HS-5 (cell line): ENCODE measurements at regions not wholly inside any gene's neighbourhood (a gene's known extent, or its start where the extent isn't known, plus 50 kb on each side); places are given as distances from the start of the nearest gene placed in this dataset.
"Not testable (repeated sequence)": the region's sequence is repeated elsewhere in the genome, so short reads cannot be mapped to it uniquely, and the experiment has no call there.

Source experiments
- DNase-seq: peaks from one replicate; pipeline ENCODE4 v3.0.0-alpha.2; 2012; ENCODE audit warnings: low read depth

- not testable (repeated sequence) for DNase-seq
Observed at GRCh38 chr16:21487956-21488355, 111.4 kb upstream of the METTL9 start.

DNA sequence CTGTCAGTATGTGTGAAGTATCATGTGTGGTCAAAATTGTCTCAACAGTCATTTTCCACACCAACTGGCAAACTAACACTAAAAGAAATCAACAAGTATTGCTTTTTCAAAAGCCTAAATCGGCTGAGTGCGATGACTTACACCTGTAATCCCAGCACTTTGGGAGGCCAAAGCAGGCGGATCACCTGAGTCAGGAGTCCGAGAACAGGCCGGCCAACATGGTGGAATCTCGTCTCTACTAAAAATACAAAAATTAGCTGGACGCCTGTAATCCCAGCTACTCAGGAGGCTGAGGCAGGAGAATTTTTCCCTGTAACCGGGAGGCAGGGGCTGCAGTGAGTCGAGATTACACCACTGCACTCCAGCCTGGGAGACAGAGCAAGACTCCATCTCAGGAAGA is 100.3 kb upstream of the METTL9 start:
- DNase-seq: not testable (repeated sequence)

DNA sequence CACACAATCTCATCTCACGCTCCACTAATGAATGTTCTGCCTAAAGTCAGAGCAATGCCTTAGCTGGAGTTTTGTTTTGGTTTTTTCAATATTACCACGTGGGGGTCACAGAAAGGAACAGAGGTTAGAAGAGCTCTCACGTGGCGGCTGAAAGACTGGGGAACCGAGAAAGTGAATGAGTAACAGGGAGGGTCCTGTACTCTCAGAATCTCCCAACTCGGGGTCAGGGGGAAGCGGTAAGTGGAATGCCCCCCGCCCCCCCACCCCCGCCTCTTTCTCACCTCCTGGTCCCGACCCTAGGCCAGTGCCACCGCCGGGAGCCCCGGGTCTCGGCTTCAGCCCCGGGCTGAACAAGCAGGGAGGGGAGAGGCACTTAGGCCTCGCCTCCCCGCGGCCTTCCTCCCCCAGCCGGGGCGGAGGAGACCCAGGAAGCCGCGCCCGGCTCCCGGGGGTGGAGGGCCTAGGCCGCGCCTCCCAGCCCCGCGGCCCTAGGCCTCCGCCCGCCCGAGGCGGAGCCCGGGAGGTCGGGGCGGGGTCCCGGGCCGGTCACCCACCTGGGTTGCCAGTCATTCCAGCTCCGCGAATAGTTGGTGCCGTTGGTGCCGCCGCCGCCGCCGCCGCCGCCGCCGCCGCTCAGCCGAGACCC is 98.0 kb upstream of the METTL9 start:
- not testable (repeated sequence) for DNase-seq

GRCh38 chr16:21501869-21502667 is 97.3 kb upstream of the METTL9 start:
- DNase-seq: peak; percentile 90

DNA sequence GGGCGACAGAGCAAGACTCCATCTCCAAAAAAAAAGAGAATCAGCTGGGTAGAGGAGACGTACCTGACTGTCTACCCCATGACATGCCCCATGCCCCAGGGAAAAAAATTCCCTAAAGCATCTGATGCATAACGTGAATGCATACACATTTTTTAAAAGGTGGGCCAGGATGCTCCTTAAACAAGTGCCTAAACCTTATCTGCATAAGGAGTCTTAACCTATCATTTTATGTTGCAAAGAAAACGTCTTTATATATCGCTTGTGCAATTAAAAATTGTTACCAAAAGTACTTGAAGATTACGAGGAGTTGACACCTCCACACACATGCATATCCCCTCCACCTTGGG is 95.8 kb upstream of the METTL9 start:
- DNase-seq: not testable (repeated sequence)

DNA sequence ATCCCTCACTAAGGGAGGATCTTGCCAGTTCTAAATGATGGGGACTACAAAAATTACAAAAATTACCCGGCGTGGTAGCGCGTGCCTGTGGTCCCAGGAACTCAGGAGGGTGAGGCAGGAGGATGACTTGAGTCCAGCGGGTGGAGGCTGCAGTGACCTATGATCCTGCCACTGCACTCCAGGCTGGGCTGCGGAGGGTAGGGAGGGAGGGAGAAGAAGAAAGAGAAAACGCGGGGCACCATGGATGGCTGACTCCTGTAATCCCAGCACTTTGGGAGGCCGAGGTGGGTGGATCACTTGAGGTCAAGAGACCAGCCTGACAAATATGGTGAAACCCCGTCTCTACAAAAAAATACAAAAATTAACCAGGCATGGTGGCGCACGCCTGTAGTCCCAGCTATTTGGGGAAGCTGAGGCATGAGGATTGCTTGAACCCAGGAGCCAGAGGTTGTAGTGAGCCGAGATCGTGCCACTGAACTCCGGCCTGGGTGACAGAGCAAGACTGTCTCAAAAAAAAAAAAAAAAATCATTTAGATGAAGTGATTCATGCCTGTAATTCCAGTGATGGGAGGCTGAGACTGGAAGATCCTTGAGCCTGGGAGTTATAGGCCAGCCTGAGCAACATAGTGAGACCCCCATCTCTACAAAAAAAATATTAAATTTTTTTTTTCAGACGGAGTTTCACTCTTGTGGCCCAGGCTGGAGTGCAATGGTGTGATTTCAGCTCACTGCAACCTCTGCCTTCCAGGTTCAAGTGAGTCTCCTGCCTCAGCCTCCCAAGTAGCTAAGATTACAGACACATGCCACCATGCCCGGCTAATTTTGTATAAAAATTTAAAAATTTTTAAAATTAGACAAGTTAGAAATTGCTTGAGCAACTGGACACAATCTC is 95.2 kb upstream of the METTL9 start:
- DNase-seq: not testable (repeated sequence)

DNA sequence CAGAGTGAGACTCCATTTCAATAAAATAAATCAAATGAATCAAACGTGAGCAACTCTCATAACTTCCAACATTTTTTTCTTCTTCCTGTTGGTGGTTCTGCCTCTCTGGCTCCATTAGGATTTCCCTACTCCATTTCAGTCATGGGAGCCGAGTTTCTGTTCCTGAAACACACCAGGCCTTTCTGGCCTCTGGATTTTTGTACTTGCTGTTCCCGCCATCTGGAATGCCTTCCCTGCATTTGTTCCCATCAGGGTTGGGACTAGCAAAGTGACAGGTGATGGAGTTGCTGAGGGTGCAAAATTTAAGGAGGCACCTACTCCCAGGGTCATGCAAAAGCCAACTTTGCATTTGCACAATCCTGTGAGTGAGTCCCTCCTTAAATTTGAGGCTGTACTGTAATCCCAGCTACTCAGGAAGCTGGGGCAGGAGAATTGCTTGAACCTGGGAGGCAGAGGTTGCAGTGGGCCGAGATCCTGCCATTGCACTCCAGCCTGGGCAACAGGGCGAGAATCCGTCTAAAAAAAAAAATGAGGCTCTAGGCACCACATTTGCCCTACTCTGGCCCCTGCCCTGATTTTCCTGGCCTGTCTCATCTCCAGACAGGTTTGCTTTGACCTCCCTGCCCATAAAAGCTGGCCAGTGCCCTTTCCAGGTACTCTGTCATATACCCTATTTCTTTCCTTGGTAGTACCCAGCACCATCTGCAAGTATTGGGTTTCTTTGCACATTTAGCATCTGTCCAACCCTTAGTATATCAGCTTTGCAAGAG is 93.4 kb upstream of the METTL9 start:
- DNase-seq: not testable (repeated sequence)

- DNase-seq: not testable (repeated sequence)
Observed at GRCh38 chr16:21506857-21507456, 92.4 kb upstream of the METTL9 start.

DNA sequence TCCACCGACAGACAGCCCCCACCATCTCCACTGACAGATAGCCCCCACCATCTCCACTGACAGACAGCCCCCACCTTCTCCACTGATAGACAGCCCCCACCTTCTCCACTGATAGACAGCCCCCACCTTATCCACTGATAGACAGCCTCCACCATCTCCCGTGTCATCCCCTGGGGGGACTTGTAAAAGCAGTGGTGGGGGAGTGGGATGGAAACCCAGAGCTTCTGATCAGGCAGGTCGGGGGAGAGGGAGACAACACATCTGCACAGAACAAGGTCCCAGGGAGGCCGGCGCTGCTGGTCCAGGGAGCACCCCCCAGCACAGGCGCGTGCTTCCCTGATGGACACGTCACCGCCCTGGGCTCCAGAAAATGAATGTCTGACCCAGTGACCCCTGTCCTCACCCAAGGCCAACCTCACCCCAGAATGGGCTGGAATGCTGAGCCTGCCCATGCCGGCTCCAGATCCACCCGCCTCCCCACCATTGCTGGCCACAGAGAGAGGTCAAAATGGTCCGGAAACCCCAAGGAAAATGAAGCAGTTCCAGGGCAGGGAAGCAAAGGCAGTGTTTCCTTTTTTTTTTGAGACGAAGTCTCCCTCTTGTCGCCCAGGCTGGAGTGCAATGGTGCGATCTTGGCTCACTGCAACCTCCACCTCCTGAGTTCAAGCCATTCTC is 91.6 kb upstream of the METTL9 start:
- not testable (repeated sequence) for DNase-seq

DNA sequence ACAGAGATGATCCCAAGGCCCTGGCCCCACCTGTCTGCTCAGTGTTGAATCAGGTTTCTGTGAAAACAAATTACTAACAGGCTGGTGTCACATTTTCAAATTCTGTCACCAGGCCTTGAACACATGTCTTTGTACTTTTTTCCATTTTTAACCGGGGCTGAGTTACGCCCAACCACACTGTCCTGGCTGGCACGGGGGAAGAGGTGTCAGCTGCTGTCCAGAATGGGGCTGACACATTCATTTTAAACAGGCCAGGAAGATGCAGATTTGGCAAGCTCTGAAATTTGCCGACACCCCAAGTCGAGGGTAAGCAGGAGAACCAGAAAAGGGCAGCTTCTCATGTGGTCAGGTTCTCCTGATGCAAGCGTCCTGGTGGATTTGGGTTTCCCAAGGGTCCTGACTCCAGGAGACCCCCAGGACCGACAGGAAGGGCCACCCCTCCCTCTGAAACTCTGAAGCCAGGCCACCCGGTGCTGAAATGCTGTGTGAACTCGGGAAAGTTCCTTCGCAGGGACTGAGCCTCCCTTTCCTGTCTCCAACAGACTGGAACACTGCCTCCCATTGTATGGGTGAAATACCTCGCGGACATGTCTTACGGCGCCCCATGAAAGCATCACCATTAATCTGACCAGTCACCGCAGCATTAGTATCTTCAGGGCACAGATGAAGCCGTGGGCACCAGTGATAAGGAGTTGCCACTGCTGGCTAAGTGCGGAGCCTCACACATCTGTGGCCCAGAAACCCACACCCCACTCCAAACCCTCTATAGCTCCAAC is 90.5 kb upstream of the METTL9 start:
- DNase-seq: not testable (repeated sequence)

DNA sequence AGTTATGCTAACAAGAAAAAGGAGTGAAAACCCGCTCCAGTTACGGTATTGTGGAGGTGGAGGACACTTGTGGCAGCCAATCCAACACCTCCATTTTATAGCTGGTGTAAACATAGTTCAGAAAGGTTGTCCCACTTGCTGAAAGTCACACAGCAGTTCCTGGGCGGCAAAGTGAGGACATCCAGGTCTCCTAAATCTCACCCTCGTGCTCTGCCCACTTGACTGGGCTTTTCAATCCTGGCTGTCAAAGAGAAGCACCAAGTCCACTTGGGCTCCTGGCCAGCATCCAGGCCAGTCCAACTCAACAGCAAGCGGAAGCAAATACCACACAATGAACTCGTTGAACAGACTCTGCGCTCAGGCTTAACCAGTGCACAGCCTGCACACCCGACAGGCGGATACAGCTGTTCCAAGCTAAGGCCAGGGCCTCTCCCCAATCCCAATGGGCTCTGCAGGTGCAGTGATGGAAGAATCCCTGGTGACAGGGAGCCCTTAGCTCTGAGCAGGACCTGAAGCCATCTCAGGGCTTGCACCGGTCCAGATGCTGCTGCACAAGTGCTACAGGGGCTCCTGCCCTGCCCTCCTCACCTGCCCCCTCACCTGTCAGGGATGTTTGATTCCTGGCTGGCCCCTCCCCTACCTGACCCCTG is 89.8 kb upstream of the METTL9 start:
- DNase-seq: not testable (repeated sequence)

- not testable (repeated sequence) for DNase-seq
Observed at GRCh38 chr16:21510869-21511255, 88.5 kb upstream of the METTL9 start.

GRCh38 chr16:21511315-21512210 is 87.8 kb upstream of the METTL9 start:
- not testable (repeated sequence) for DNase-seq

GRCh38 chr16:21512280-21513192 is 86.8 kb upstream of the METTL9 start:
- DNase-seq: not testable (repeated sequence)

DNA sequence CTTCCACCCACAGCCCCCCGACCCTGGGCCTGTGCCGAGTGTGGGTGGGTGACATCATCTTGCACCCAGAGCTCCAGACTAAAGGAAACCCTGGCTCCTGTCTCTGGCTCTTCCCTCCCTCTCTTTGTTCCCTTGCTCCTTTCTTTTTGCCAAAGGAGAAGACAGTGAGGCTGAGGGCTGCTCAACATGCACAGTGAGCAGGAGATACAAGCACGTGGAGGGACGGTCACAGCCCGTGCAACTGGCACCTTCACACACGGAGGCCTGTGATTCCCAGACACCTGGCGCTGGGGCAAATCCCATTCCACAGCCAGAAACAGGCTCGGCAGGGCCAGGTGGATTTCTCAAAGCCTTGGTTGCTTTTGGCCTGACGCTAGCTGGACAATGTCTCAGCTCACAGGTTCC is 86.0 kb upstream of the METTL9 start:
- not testable (repeated sequence) for DNase-seq

DNA sequence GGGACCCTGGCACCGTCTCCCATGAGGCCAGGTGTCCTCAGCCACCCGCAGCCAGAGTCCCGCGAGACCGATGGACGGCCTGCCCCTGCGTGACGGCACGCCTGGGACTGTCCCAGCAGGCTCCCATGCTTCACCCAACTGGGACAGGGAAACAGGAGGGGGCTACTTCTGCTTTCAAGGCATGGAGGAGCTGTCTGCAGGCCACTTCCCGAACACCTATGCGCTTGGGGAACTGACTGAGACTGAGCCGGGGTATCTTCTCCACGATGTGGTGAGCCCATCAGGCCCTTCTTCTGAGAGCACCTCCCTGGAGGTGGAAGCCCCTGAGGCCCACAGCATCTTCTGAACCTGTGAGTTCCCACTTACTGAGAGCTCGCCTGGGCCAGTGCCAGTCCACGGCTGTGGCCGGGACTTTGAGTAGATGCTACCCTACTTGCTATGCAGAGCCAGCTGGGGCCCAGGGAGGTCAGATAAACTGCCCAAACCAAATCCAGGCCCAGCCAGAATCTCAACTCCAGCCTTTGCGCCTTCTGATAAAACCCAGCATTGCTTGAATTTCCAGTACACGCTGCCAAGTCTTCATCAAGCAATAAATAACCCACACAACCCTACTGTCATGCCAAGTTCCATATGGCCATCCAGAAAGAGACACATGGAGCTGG is 85.4 kb upstream of the METTL9 start:
- DNase-seq: not testable (repeated sequence)

DNA sequence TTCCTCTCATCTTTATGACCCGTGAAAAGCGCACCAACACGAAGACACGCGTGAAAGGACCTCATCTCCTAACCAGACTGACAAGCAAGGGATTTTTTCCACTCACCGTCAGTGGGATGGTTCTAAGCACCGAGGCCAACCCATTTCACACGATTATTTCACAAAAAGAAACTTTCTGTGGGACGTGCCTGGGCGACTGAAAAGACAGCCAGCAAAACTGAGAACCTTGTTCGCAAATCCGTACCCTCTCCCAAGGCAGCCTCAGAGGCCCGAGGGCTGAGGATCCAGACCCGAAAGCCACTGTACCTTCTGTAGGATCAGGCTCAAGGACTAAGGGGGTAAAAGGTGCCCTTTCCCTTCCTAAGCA is 84.9 kb upstream of the METTL9 start:
- DNase-seq: not testable (repeated sequence)
